ENCODE measurements at regions not wholly inside any gene's neighbourhood (a gene's known extent, or its start where the extent isn't known, plus 50 kb on each side); places are given as distances from the start of the nearest gene placed in this dataset.

DNA sequence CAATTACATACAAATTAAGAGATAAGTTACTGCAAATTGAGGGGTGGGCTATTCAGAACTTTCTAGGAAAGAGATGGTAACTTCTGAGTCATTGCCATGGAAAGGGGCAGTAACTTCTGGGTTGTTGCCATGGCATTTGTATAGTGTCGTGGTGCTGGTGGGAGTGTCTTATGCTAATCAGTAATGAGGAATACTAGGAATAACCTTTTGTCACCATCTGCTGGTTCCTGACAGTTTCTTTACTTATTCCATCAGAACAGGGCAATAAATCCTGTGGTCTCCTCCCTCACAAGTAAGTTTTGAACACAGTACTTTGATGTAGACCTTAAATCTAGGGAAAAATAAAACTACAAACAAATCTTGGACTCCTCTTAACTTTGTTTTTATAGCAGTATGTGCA lies 435.4 kb downstream of the BCL11A start:
- no peaks in the 10 kb centered on the region for H3K9me3 ChIP-seq (ENCODE audit: control insufficient read depth, low read length)
- 62 to 66% methylated on average over 1 of the region's 1 CpG for WGBS, 2 donors
- no peaks in the 10 kb centered on the region for H3K27me3 ChIP-seq (ENCODE audit: control insufficient read depth in 1 of 2, insufficient read depth in 2 of 2, low read length in 1 of 2)
- no peak for ATAC-seq (ENCODE audit: low FRiP score)
- H3K4me3 ChIP-seq (ENCODE audit: low read length in 2 of 2): no peak overlapping the region
- H3K27ac ChIP-seq (ENCODE audit: low read depth in 1 of 2, low read length in 2 of 2): no peak overlapping the region
- no peaks in the 10 kb centered on the region for H3K36me3 ChIP-seq (ENCODE audit: control insufficient read depth in 1 of 2, insufficient read depth in 2 of 2, low read length in 1 of 2)
- peaks cover 0 to 1% of the 10 kb centered on the region in 2 donors for H3K4me1 ChIP-seq (ENCODE audit: control insufficient read depth in 1 of 2, insufficient read depth in 2 of 2, low read length in 2 of 2)
- no peak for DNase-seq
- intact Hi-C loops (cut with DNase I): no loop called here

DNA sequence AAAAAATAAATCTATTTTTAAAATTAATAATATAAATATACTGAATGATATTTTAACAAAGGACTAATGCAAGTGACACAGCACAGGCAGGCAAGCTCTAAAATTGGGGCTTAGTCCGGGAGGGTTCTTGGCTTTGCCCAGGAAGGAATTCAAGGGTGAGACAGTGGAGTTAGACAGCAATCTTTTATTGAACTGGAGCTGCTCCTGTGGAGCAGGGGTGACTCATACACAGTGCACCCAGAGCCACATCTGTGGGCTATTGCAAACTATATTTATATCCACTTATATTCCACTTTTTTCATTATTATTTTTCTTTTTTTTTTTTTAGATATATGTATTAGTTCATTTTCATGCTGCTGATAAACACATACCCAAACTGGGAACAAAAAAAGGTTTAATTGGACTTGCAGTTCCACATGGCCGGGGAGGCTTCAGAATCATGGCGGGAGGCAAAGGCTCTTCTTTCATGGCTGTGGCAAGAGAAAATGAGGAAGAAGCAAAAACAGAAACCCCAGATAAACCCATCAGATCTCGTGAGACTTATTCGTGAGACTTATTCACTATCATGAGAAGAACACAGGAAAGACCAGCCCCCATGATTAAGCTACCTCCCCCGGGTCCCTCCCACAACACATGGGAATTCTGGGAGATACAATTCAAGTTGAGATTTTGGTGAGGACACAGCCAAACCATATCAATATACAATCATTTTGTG lies 437.1 kb downstream of the BCL11A start:
- no peaks in the 10 kb centered on the region for H3K27me3 ChIP-seq (ENCODE audit: control insufficient read depth in 1 of 2, insufficient read depth in 2 of 2, low read length in 1 of 2)
- peaks cover 0 to 1% of the 10 kb centered on the region in 2 donors for H3K4me1 ChIP-seq (ENCODE audit: control insufficient read depth in 1 of 2, insufficient read depth in 2 of 2, low read length in 2 of 2)
- no peaks in the 10 kb centered on the region for H3K36me3 ChIP-seq (ENCODE audit: control insufficient read depth in 1 of 2, insufficient read depth in 2 of 2, low read length in 1 of 2)
- no peak for DNase-seq
- no peaks in the 10 kb centered on the region for H3K9me3 ChIP-seq (ENCODE audit: control insufficient read depth, low read length)
- H3K27ac ChIP-seq (ENCODE audit: low read depth in 1 of 2, low read length in 2 of 2): no peak overlapping the region
- intact Hi-C loops (cut with DNase I): no loop called here
- WGBS, 2 donors: 87 to 93% methylated on average over 6 of the region's 6 CpGs
- no peak for ATAC-seq (ENCODE audit: low FRiP score)
- no peak overlapping the region for H3K4me3 ChIP-seq (ENCODE audit: low read length in 2 of 2)

DNA sequence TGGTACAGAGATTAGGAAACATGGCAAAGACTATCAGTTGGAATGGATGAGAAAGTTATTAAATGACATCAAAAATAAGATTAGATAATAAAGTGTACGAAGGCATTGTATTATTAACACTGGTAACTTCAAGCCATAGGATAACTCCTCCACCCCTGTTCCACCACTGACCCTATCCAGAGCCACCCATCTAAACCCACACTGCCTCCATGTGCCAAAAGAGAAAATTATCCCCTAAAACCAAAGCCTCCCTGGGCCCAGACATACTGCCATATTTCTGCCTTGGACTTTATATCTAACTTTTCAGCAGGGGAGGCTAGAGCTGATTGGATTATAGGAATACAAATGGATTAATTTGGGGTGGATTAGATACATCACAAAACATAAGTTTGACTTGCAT lies 443.7 kb downstream of the BCL11A start:
- WGBS, 2 donors: 70 to 86% methylated on average over 1 of the region's 1 CpG
- Histone ChIP-seq H3K36me3 (ENCODE audit: control insufficient read depth in 1 of 2, insufficient read depth in 2 of 2, low read length in 1 of 2) (no peaks in the 10 kb centered on the region), H3K27ac (ENCODE audit: low read depth in 1 of 2, low read length in 2 of 2) (no peak overlapping the region), H3K27me3 (ENCODE audit: control insufficient read depth in 1 of 2, insufficient read depth in 2 of 2, low read length in 1 of 2) (no peaks in the 10 kb centered on the region), H3K9me3 (ENCODE audit: control insufficient read depth, low read length) (no peaks in the 10 kb centered on the region), H3K4me3 (ENCODE audit: low read length in 2 of 2) (no peak overlapping the region), H3K4me1 (ENCODE audit: control insufficient read depth in 1 of 2, insufficient read depth in 2 of 2, low read length in 2 of 2) (peaks cover 0 to 1% of the 10 kb centered on the region in 2 donors)
- intact Hi-C loops (cut with DNase I): no loop called here
- DNase-seq (no peak), ATAC-seq (ENCODE audit: low FRiP score) (no peak)

DNA sequence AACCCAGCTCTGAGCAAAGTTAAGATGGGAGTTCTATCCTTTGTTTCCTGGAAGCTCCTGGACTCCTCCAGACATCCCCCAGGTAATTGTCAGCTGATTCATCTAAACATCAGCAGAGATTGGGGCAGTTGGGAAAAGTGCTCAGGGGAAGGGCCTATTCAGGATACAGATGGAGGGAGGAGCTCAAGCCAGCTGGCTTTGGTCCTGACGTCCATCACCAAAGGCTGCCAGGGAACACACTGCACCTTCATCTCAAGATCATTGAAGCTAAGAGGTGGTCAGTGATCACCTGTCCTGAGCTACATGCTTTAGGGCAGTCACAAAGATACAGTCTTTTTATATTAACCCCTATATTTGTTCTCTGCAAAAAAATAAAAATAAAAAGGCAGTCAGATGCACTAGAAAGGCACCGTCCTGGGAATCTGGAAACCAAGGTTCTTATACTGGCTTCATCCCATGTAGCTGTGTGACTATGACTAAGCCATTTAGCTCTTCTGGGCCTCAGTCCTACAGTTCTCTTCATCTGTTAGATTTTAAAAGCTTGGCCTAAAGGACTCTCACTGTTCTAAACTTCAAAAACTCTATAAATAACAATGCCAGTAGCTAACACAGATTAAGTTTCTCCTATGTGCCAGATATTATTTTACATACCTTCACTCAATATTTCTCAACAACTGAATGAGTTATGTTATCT lies 446.5 kb downstream of the BCL11A start:
- Histone ChIP-seq H3K36me3 (ENCODE audit: control insufficient read depth in 1 of 2, insufficient read depth in 2 of 2, low read length in 1 of 2) (no peaks in the 10 kb centered on the region), H3K27ac (ENCODE audit: low read depth in 1 of 2, low read length in 2 of 2) (no peak overlapping the region), H3K4me1 (ENCODE audit: control insufficient read depth in 1 of 2, insufficient read depth in 2 of 2, low read length in 2 of 2) (no peaks in the 10 kb centered on the region), H3K9me3 (ENCODE audit: control insufficient read depth, low read length) (no peaks in the 10 kb centered on the region), H3K4me3 (ENCODE audit: low read length in 2 of 2) (no peak overlapping the region), H3K27me3 (ENCODE audit: control insufficient read depth in 1 of 2, insufficient read depth in 2 of 2, low read length in 1 of 2) (no peaks in the 10 kb centered on the region)
- WGBS, 2 donors: 16 to 20% methylated on average over 2 of the region's 2 CpGs
- intact Hi-C loops (cut with DNase I): no loop called here
- DNase-seq (no peak), ATAC-seq (ENCODE audit: low FRiP score) (no peak)

DNA sequence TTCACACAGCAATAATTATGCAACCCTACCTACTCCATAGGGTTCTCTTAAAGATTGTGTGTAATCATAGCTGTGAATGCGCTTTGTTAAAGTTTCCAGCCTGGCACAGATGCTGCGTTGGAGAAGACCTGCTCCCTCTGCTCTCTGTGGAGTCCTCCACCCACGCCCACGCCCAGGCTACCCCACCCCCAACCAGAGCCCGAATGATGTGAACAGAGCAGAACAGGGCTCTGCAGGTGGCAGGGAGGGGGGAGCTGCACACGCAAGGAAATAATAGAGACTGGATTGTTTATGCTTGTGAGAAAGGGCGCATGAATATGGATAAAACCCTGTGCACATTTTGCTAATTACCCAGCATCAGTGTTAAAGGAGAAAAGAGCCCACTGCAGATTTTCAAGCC lies 447.5 kb downstream of the BCL11A start:
- Histone ChIP-seq H3K4me3 (ENCODE audit: low read length in 2 of 2) (no peak overlapping the region), H3K27me3 (ENCODE audit: control insufficient read depth in 1 of 2, insufficient read depth in 2 of 2, low read length in 1 of 2) (no peaks in the 10 kb centered on the region), H3K36me3 (ENCODE audit: control insufficient read depth in 1 of 2, insufficient read depth in 2 of 2, low read length in 1 of 2) (no peaks in the 10 kb centered on the region), H3K27ac (ENCODE audit: low read depth in 1 of 2, low read length in 2 of 2) (no peak overlapping the region), H3K4me1 (ENCODE audit: control insufficient read depth in 1 of 2, insufficient read depth in 2 of 2, low read length in 2 of 2) (no peaks in the 10 kb centered on the region), H3K9me3 (ENCODE audit: control insufficient read depth, low read length) (no peaks in the 10 kb centered on the region)
- no peak for ATAC-seq (ENCODE audit: low FRiP score)
- intact Hi-C loops (cut with DNase I): no loop called here
- 92 to 96% methylated on average over 7 of the region's 7 CpGs for WGBS, 2 donors
- DNase-seq: no peak

DNA sequence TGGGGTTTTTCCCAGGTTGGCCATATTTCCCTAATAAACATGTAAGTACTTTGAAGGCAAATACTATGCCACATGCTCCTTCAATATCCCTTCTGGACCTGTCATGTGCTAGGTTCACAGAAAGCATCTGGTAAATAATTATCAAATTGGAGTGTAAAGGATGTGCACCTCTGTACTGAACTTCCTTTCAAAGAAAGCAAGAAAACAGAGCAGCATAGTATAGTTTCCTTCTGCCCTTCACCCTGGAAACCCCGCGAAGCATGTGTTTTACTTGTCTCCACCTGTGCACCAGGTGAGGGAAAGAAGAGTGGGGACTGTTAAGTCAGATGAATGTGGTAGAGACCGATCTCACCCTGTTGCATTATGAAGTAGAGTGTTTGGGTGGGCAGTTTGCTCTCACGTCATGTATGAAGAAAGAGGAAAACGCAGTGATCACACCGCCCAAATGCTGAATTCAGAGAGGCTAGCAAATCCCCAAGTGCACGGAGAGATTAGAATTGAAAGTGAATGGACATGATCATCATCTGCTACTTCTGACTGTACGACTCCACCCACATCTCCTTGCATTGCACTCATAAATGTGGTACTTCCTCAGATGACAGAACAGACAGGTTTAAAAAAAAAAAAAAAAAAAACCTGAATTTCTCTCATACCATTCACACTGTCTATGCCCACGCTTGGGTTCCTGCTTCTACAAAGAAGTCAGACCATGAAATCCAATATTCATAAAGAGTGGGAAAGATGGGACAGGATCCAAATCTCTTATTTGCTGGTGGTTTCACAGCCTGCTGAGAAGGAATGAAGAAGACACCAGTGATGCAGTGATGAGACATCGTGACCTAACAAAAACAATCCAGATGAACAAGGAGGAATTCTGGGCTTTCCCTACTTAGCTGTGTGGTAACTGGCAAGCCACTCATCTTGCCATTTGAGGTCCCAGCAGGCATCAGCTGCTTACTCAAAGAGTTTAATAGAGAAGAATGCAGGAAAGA lies 448.6 kb downstream of the BCL11A start:
- H3K36me3 ChIP-seq (ENCODE audit: control insufficient read depth in 1 of 2, insufficient read depth in 2 of 2, low read length in 1 of 2): no peaks in the 10 kb centered on the region
- H3K4me3 ChIP-seq (ENCODE audit: low read length in 2 of 2): no peak overlapping the region
- no peak for ATAC-seq (ENCODE audit: low FRiP score)
- WGBS, 2 donors: 87 to 90% methylated on average over 10 of the region's 10 CpGs
- H3K27me3 ChIP-seq (ENCODE audit: control insufficient read depth in 1 of 2, insufficient read depth in 2 of 2, low read length in 1 of 2): no peaks in the 10 kb centered on the region
- H3K4me1 ChIP-seq (ENCODE audit: control insufficient read depth in 1 of 2, insufficient read depth in 2 of 2, low read length in 2 of 2): no peaks in the 10 kb centered on the region
- intact Hi-C loops (cut with DNase I): no loop called here
- DNase-seq: no peak
- peaks cover 3% of the 10 kb centered on the region for H3K9me3 ChIP-seq (ENCODE audit: control insufficient read depth, low read length)
- H3K27ac ChIP-seq (ENCODE audit: low read depth in 1 of 2, low read length in 2 of 2): no peak overlapping the region

DNA sequence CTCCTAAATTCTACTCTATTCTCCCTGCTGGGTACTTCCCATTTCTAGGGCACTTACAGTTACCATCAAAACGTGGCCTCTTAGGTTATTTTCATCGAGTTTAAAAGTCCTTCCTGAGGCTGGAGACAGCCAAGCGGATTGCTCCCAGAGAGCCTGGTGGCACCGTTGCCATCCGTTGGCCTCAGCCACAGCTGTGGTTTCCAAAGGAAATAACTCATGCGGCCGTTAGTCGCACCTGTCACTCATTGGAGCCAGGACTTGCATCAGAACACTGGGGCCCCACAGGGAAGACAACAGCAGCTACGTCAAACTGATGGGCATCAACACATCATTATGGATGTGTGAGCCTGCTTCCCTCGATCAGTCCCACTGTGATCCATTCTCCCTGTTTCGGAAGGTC lies 453.4 kb downstream of the BCL11A start:
- no peak overlapping the region for H3K27ac ChIP-seq (ENCODE audit: low read depth in 1 of 2, low read length in 2 of 2)
- peaks cover 3% of the 10 kb centered on the region for H3K9me3 ChIP-seq (ENCODE audit: control insufficient read depth, low read length)
- 66 to 67% methylated on average over 11 of the region's 11 CpGs for WGBS, 2 donors
- H3K4me1 ChIP-seq (ENCODE audit: control insufficient read depth in 1 of 2, insufficient read depth in 2 of 2, low read length in 2 of 2): no peaks in the 10 kb centered on the region
- H3K36me3 ChIP-seq (ENCODE audit: control insufficient read depth in 1 of 2, insufficient read depth in 2 of 2, low read length in 1 of 2): no peaks in the 10 kb centered on the region
- intact Hi-C loops (cut with DNase I): no loop called here
- H3K4me3 ChIP-seq (ENCODE audit: low read length in 2 of 2): no peak overlapping the region
- no peaks in the 10 kb centered on the region for H3K27me3 ChIP-seq (ENCODE audit: control insufficient read depth in 1 of 2, insufficient read depth in 2 of 2, low read length in 1 of 2)
- no peak for DNase-seq
- no peak for ATAC-seq (ENCODE audit: low FRiP score)

DNA sequence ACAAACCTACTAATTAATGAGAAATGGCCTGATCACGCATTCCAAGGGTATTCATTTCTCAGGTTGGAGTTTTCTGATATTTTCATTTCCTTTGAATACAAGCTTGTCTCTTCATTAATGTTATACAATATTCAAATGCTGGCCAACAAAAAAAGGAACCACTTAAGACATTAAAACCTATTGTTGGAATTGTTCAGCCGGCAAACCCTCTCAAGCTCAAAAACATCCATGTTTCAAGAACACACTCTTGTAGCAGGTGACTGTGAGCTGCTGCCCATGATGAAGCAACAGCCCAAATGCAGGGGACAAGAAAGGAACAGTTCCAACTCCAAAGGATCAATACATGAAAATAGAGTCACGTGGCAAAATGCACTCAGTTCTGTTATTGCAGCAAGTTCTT lies 454.5 kb downstream of the BCL11A start:
- WGBS, 2 donors: 73 to 75% methylated on average over 3 of the region's 3 CpGs
- DNase-seq: no peak
- no peaks in the 10 kb centered on the region for H3K4me1 ChIP-seq (ENCODE audit: control insufficient read depth in 1 of 2, insufficient read depth in 2 of 2, low read length in 2 of 2)
- intact Hi-C loops (cut with DNase I): no loop called here
- H3K27me3 ChIP-seq (ENCODE audit: control insufficient read depth in 1 of 2, insufficient read depth in 2 of 2, low read length in 1 of 2): no peaks in the 10 kb centered on the region
- no peak overlapping the region for H3K27ac ChIP-seq (ENCODE audit: low read depth in 1 of 2, low read length in 2 of 2)
- H3K9me3 ChIP-seq (ENCODE audit: control insufficient read depth, low read length): peaks cover 3% of the 10 kb centered on the region
- no peak overlapping the region for H3K4me3 ChIP-seq (ENCODE audit: low read length in 2 of 2)
- ATAC-seq (ENCODE audit: low FRiP score): no peak
- H3K36me3 ChIP-seq (ENCODE audit: control insufficient read depth in 1 of 2, insufficient read depth in 2 of 2, low read length in 1 of 2): no peaks in the 10 kb centered on the region
